CD8-positive, alpha-beta memory T cell (primary cell): ENCODE measurements at regions not wholly inside any gene's neighbourhood (a gene's known extent, or its start where the extent isn't known, plus 50 kb on each side); places are given as distances from the start of the nearest gene placed in this dataset.
"Not testable (repeated sequence)": the region's sequence is repeated elsewhere in the genome, so short reads cannot be mapped to it uniquely, and the experiment has no call there.

ENCODE experiments used
- CTCF ChIA-PET: fragments of 350-600 bp; sonication (Branson Sonifier 250); formaldehyde crosslinking; loops from one replicate; lab custom pipeline; 2021; ENCODE audit warnings: antibody characterized with exemption; lab: Charles Lee
- POLR2A ChIA-PET: fragments of 350-600 bp; sonication (Branson Sonifier 250); formaldehyde crosslinking; loops from one replicate; lab custom pipeline; 2021; ENCODE audit warnings: antibody characterized with exemption; lab: Charles Lee
- DNase-seq, 5 donors: peaks; one replicate each; pipeline versions ENCODE4 v3.0.0 to v3.0.0-alpha.2; 2020 to 2022; ENCODE audit warnings: mixed read lengths in 1 of 5
- H3K27ac ChIP-seq: one replicate; pipeline ENCODE4 v1.7.0; 2013; ENCODE audit warnings: low read depth, mild to moderate bottlenecking, low read length, moderate library complexity
- H3K27me3 ChIP-seq: 2 replicates; pipeline ENCODE4 v1.7.0; 2013; ENCODE audit warnings: low read length, mild to moderate bottlenecking; ENCODE audit not compliant: insufficient read depth, poor library complexity, severe bottlenecking
- H3K36me3 ChIP-seq: 2 replicates; pipeline ENCODE4 v1.7.0; 2013; ENCODE audit warnings: mild to moderate bottlenecking, low read length, moderate library complexity; ENCODE audit not compliant: insufficient read depth
- H3K4me1 ChIP-seq: 2 replicates; pipeline ENCODE4 v1.7.0; 2013; ENCODE audit warnings: mild to moderate bottlenecking, low read length, moderate library complexity; ENCODE audit not compliant: insufficient read depth
- H3K4me3 ChIP-seq: 2 replicates; pipeline ENCODE4 v1.7.0; 2013; ENCODE audit warnings: mild to moderate bottlenecking, low read length
- H3K9me3 ChIP-seq: 2 replicates; pipeline ENCODE4 v1.7.0; 2013; ENCODE audit warnings: mild to moderate bottlenecking, low read length
- H3K27ac Mint-ChIP-seq, 8 donors: one replicate each; pipeline ENCODE4 v1.8.0; 2020 to 2021; ENCODE audit warnings: mixed read lengths in 8 of 8, mild to moderate bottlenecking in 6 of 8, inconsistent platforms in 3 of 8, moderate library complexity in 3 of 8
- H3K27me3 Mint-ChIP-seq, 2 donors: one replicate each; pipeline ENCODE4 v1.8.0; 2020 to 2021; ENCODE audit warnings: mixed read lengths in 2 of 2, mild to moderate bottlenecking in 1 of 2, moderate library complexity in 1 of 2
- H3K36me3 Mint-ChIP-seq, 3 donors: one replicate each; pipeline ENCODE4 v1.8.0; 2020 to 2021; ENCODE audit warnings: mixed read lengths in 3 of 3, inconsistent platforms in 1 of 3, mild to moderate bottlenecking in 1 of 3
- H3K4me1 Mint-ChIP-seq, 3 donors: one replicate each; pipeline ENCODE4 v1.8.0; 2020 to 2021; ENCODE audit warnings: mixed read lengths in 3 of 3, inconsistent platforms in 1 of 3, mild to moderate bottlenecking in 1 of 3
- H3K4me3 Mint-ChIP-seq, 7 donors: one replicate each; pipeline ENCODE4 v1.8.0; 2020 to 2021; ENCODE audit warnings: mixed read lengths in 7 of 7, mild to moderate bottlenecking in 6 of 7, moderate library complexity in 4 of 7, inconsistent platforms in 2 of 7
- H3K9me3 Mint-ChIP-seq, 5 donors: one replicate each; pipeline ENCODE4 v1.8.0; 2020 to 2022; ENCODE audit warnings: mixed read lengths in 5 of 5, mild to moderate bottlenecking in 3 of 5, moderate library complexity in 2 of 5, inconsistent platforms in 1 of 5

DNA sequence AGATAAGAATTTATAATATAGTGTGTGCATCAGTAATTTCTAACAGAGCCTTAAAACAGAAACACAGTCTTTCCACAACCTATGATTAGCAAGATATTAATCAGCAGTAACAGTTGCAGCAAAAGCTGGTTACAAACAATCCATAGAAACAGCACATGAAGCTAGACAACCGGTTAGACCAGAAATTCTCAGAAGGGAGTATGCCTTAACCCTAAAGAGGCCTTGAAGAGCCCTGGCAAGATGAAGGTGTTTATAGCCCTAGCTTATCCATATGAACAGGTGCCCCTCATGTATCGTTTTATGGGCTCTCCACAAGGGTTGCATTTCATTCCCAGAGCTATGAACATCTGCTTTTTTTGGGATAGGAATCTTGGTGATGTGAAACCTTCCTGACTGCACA lies 117.1 kb upstream of the ANKRD30A start:
- H3K36me3 ChIP-seq, result not testable (repeated sequence)

DNA sequence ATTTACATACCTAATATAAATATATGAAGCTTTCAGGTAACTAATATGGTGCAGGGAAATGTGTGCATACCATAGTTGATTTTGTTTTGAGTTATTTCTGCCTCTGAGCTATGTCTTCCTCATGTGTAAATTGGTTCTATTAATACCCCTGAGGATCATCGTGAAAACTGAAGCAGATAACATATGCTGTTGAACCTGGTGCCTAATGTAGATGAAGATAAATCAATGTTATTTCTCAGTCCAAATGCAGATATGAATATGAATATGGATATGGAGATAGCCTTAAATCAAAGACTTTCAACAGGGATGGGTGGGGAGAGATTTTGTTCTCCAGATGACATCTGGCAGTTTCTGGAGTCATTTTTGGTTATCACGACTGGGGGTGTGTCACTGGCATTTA lies 122.3 kb upstream of the ANKRD30A start:
- Mint-ChIP-seq H3K27me3 (no peaks in the 10 kb centered on the region), H3K4me3 (no peak overlapping the region), H3K27ac (no peak overlapping the region), H3K4me1 (no peaks in the 10 kb centered on the region), H3K36me3 (no peaks in the 10 kb centered on the region), H3K9me3 (peaks cover 3 to 14% (median 4%) of the 10 kb centered on the region in 5 donors)
- H3K4me3 ChIP-seq, result no peak overlapping the region
- no peak overlapping the region for H3K27ac ChIP-seq
- no peaks in the 10 kb centered on the region for H3K36me3 ChIP-seq
- H3K9me3 ChIP-seq, result no peaks in the 10 kb centered on the region
- CTCF ChIA-PET, result no interaction called here
- H3K4me1 ChIP-seq, result no peaks in the 10 kb centered on the region
- DNase-seq, result no peak
- H3K27me3 ChIP-seq, result no peaks in the 10 kb centered on the region
- POLR2A ChIA-PET, result no interaction called here

More for the DNA sequence above, 117.1 kb upstream of the ANKRD30A start:
- H3K36me3 Mint-ChIP-seq, CTCF ChIA-PET, POLR2A ChIA-PET, DNase-seq, H3K9me3 ChIP-seq, H3K4me3 Mint-ChIP-seq, H3K27me3 Mint-ChIP-seq, H3K27me3 ChIP-seq, H3K4me3 ChIP-seq, H3K4me1 ChIP-seq, H3K27ac Mint-ChIP-seq, H3K27ac ChIP-seq, H3K4me1 Mint-ChIP-seq: not testable (repeated sequence)
- H3K9me3 Mint-ChIP-seq, result peaks cover under 1 to 23% (median 8%) of the 10 kb centered on the region in 5 donors

DNA sequence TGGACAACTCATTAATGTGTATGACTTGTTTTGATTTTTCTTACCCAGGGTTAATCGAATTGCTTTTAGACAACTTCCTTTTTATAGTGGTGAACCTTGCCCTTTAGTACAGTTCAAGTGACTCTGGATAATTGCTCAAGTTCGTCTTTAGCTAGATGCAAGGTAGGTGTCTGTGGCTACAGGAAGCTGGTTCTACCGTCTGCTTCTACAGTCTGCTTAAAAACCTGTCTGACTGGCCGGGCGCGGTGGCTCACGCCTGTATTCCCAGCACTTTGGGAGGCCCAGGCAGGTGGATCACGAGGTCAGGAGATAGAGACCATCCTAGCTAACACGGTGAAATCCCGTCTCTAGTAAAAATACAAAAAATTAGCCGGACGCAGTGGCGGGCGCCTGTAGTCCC lies 129.6 kb upstream of the ANKRD30A start:
- peaks cover 9 to 36% (median 12%) of the 10 kb centered on the region in 5 donors for H3K9me3 Mint-ChIP-seq
- POLR2A ChIA-PET, H3K4me3 ChIP-seq, CTCF ChIA-PET, H3K36me3 Mint-ChIP-seq, H3K27me3 Mint-ChIP-seq, H3K27me3 ChIP-seq, H3K4me1 ChIP-seq, H3K36me3 ChIP-seq, H3K27ac Mint-ChIP-seq, DNase-seq, H3K27ac ChIP-seq, H3K4me1 Mint-ChIP-seq, H3K9me3 ChIP-seq, H3K4me3 Mint-ChIP-seq: not testable (repeated sequence)

DNA sequence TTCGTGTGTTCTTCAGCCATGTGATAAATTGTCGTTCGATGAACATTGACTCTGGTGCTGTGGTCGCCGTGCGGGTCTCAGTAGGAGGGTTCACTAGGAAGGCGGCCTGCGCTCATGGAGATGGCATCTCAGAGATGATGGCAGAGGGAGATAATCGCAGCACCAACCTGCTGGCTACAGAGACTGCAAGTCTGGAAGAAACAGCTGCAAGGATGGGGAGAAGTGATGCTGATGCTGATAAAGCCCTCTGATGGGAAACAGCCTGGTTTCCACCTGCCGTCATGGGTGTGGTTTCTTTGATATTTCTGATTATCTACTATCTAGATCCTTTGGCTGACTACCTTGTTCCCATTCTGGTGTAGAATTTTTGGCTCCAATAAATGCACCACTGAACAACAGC lies 130.5 kb upstream of the ANKRD30A start:
- ChIA-PET POLR2A (no interaction called here), CTCF (no interaction called here)
- Histone ChIP-seq H3K36me3 (no peaks in the 10 kb centered on the region), H3K27me3 (no peaks in the 10 kb centered on the region), H3K4me3 (no peak overlapping the region), H3K27ac (no peak overlapping the region), H3K9me3 (no peaks in the 10 kb centered on the region), H3K4me1 (no peaks in the 10 kb centered on the region)
- Mint-ChIP-seq H3K4me1 (no peaks in the 10 kb centered on the region), H3K4me3 (no peak overlapping the region), H3K9me3 (peaks cover 9 to 31% (median 17%) of the 10 kb centered on the region in 5 donors), H3K36me3 (no peaks in the 10 kb centered on the region), H3K27ac (no peak overlapping the region), H3K27me3 (no peaks in the 10 kb centered on the region)
- no peak for DNase-seq

DNA sequence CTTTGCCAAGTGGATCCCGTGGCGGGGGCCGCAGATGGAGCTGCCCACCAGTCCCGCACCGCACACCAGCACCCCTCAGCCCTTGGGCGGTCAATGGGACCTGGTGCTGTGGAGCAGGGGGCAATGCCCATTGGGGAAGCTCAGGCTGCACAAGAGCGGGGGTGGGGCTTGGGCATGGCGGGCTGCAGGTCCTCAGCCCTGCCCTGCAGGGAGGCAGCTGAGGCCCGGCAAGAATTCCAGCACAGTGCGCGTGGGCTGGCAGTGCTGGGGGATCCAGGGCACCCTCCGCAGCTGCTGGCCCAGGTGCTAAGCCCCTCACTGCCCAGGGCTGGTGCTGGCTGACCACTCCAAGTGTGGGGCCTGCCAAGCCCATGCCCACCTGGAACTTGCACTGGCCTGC lies 136.2 kb upstream of the ANKRD30A start:
- ChIA-PET POLR2A (no interaction called here), CTCF (no interaction called here)
- no peaks in the 10 kb centered on the region for H3K36me3 Mint-ChIP-seq
- no peak overlapping the region for H3K4me3 Mint-ChIP-seq
- no peak overlapping the region for H3K27ac Mint-ChIP-seq
- Histone ChIP-seq H3K4me3 (no peak overlapping the region), H3K27me3 (no peaks in the 10 kb centered on the region), H3K27ac (no peak overlapping the region), H3K4me1 (no peaks in the 10 kb centered on the region), H3K36me3 (no peaks in the 10 kb centered on the region), H3K9me3 (no peaks in the 10 kb centered on the region)
- H3K9me3 Mint-ChIP-seq, result peaks cover 4 to 29% (median 19%) of the 10 kb centered on the region in 5 donors
- no peak for DNase-seq
- H3K4me1 Mint-ChIP-seq, result no peaks in the 10 kb centered on the region
- no peaks in the 10 kb centered on the region for H3K27me3 Mint-ChIP-seq

DNA sequence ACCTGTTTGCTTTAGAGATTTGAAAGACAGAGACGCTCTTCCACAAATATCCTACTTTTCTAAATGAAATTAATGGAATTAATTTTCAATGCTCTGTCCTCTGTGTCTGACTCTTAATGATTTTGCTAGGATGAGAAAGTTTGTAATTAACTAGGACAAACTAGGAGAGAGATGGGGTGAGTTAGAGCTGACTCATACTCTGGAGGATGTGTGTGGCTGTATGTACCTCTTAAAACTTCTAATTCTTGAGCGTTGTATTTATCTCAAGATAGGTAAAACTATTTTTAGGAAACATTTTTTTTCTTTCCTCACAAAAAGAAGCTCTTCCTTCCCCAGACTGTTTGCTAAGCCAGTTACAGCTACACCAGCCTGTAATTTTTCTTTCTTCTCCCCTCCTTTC lies 178.8 kb upstream of the ANKRD30A start:
- Histone ChIP-seq H3K9me3 (peaks cover 3% of the 10 kb centered on the region), H3K27me3 (no peaks in the 10 kb centered on the region), H3K4me1 (no peaks in the 10 kb centered on the region), H3K27ac (no peak overlapping the region), H3K36me3 (no peaks in the 10 kb centered on the region), H3K4me3 (no peak overlapping the region)
- no peak for DNase-seq
- Mint-ChIP-seq H3K36me3 (no peaks in the 10 kb centered on the region), H3K9me3 (peaks cover 5 to 31% (median 11%) of the 10 kb centered on the region in 5 donors), H3K27me3 (no peaks in the 10 kb centered on the region), H3K4me3 (no peak overlapping the region), H3K27ac (no peak overlapping the region), H3K4me1 (no peaks in the 10 kb centered on the region)
- CTCF ChIA-PET, result interaction anchor here (0.6 kb wide), 1 partner anchor 1383 kb away, joined by 4 read pairs; no protein-coding TSS in a partner anchor
- POLR2A ChIA-PET, result no interaction called here

DNA sequence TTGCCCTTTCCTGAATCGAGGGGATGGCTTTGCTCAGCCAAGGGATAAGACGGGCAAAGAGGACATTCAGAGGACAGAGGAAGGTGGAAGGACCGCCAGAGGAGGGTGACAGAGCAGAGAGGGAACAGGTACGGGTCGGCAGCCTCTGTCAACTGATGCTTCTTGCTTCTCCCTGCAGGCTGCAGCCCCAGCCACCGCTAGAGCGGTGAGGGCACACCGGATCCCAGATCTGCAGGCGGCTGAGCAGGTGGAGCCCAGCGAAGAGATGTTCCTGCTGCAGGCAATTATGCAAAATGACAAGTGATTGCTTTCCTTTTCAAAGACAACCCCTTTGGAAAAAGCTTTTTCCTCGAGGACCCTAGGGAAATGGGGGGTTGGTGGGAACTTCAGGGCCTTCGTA lies 181.9 kb upstream of the ANKRD30A start:
- no peaks in the 10 kb centered on the region for H3K36me3 Mint-ChIP-seq
- POLR2A ChIA-PET, result no interaction called here
- H3K27me3 ChIP-seq, result no peaks in the 10 kb centered on the region
- H3K27me3 Mint-ChIP-seq, result no peaks in the 10 kb centered on the region
- no peak overlapping the region for H3K27ac ChIP-seq
- no peaks in the 10 kb centered on the region for H3K4me1 ChIP-seq
- no peak overlapping the region for H3K4me3 ChIP-seq
- H3K4me1 Mint-ChIP-seq, result no peaks in the 10 kb centered on the region
- no peaks in the 10 kb centered on the region for H3K9me3 ChIP-seq
- peaks cover 4 to 26% (median 9%) of the 10 kb centered on the region in 5 donors for H3K9me3 Mint-ChIP-seq
- no peak overlapping the region for H3K4me3 Mint-ChIP-seq
- no peak for DNase-seq
- CTCF ChIA-PET, result no interaction called here
- H3K36me3 ChIP-seq, result no peaks in the 10 kb centered on the region
- H3K27ac Mint-ChIP-seq, result no peak overlapping the region

DNA sequence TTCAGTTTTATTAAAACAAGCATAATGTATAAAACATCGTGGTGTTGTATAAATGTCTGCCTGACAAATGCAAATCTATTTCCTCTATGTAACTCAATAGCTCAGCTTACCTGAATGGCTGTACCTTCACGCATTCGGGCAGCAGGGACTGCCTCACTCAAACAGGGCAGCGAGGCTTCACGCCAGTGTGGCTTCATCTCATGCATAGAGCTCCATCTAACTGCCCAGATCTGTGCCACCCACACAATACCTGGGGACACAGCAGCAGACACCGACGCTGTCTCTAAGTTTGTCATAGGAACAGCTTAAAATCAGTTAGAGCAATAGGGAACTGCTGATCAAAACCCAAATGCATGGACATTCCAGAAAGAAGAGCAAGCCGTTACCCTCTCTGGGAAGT lies 182.8 kb upstream of the ANKRD30A start:
- no peak overlapping the region for H3K27ac ChIP-seq
- no peaks in the 10 kb centered on the region for H3K4me1 Mint-ChIP-seq
- CTCF ChIA-PET, result no interaction called here
- POLR2A ChIA-PET, result no interaction called here
- H3K4me3 Mint-ChIP-seq, result no peak overlapping the region
- H3K27me3 Mint-ChIP-seq, result no peaks in the 10 kb centered on the region
- no peaks in the 10 kb centered on the region for H3K4me1 ChIP-seq
- no peaks in the 10 kb centered on the region for H3K27me3 ChIP-seq
- DNase-seq, result no peak
- no peak overlapping the region for H3K4me3 ChIP-seq
- no peak overlapping the region for H3K27ac Mint-ChIP-seq
- H3K9me3 ChIP-seq, result no peaks in the 10 kb centered on the region
- H3K9me3 Mint-ChIP-seq, result peaks cover 5 to 20% (median 7%) of the 10 kb centered on the region in 5 donors
- no peaks in the 10 kb centered on the region for H3K36me3 ChIP-seq
- no peaks in the 10 kb centered on the region for H3K36me3 Mint-ChIP-seq

DNA sequence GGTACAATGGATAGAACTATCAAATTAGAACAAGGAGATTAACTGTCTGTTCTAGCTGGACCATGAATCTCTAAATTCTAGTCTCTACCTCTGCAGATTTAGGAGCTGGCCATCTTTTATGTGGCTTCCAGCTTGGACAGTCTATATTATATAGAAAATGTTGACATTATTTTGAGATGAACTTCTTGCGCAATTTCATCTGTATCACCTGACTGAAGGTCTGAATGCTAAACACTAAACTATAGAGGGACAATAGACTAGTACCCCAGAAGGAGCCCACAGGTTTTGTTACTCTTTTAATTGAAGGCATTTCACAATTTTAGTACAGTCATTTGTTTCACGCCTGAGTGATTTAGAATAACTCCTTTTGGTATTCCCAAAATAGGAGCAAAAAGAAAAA lies 222.4 kb upstream of the ANKRD30A start:
- no peaks in the 10 kb centered on the region for H3K4me1 Mint-ChIP-seq
- no peaks in the 10 kb centered on the region for H3K36me3 ChIP-seq

More for the DNA sequence above, 222.4 kb upstream of the ANKRD30A start:
- no peaks in the 10 kb centered on the region for H3K9me3 ChIP-seq
- no peak overlapping the region for H3K27ac Mint-ChIP-seq
- no peak overlapping the region for H3K27ac ChIP-seq
- peaks cover 0 to 4% (median 2%) of the 10 kb centered on the region in 5 donors for H3K9me3 Mint-ChIP-seq
- no peaks in the 10 kb centered on the region for H3K27me3 Mint-ChIP-seq
- ChIA-PET CTCF (no interaction called here), POLR2A (no interaction called here)
- no peak for DNase-seq
- H3K4me3 ChIP-seq, result no peak overlapping the region
- H3K27me3 ChIP-seq, result no peaks in the 10 kb centered on the region
- H3K36me3 Mint-ChIP-seq, result no peaks in the 10 kb centered on the region
- no peaks in the 10 kb centered on the region for H3K4me1 ChIP-seq
- H3K4me3 Mint-ChIP-seq, result no peak overlapping the region
